ENCODE measurements at regions not wholly inside any gene's neighbourhood (a gene's known extent, or its start where the extent isn't known, plus 50 kb on each side); places are given as distances from the start of the nearest gene placed in this dataset.

DNA sequence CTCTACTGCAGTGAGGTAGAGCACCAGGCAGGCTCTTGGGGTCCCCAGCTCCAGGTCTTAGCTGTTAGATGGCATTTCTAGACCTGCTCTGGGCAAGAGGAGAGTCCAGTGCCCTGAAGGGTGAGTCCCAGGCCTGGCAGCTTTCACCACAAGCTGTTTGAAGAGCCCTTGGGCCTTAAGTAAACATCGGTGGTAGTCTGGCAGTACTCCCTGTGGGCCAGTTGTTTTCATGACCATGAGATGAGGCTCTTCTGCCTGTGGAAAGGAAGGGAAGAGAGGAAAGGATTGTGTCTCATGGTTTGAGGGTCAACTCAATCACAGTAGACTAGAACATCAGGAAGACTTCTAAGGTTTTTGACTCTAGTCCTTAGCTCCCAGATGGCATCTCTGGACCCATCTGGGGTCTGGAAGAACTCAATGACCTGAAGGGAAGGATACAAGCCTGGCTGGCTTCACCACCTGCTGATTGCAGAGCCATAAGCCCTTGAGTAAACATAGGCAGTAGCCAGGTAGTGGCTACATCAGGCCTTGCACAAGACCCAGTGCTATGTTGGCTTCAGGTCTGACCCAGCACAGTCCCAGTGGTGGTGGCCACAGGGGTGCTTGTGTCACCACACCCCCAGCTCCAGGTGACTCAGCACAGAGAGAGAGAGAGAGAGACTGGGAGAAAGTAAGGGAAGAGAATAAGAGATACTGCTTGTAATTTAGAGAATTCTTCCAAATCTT, 114.3 kb upstream of the PCSK5 start:
- TF ChIP-seq, protein P1, sequence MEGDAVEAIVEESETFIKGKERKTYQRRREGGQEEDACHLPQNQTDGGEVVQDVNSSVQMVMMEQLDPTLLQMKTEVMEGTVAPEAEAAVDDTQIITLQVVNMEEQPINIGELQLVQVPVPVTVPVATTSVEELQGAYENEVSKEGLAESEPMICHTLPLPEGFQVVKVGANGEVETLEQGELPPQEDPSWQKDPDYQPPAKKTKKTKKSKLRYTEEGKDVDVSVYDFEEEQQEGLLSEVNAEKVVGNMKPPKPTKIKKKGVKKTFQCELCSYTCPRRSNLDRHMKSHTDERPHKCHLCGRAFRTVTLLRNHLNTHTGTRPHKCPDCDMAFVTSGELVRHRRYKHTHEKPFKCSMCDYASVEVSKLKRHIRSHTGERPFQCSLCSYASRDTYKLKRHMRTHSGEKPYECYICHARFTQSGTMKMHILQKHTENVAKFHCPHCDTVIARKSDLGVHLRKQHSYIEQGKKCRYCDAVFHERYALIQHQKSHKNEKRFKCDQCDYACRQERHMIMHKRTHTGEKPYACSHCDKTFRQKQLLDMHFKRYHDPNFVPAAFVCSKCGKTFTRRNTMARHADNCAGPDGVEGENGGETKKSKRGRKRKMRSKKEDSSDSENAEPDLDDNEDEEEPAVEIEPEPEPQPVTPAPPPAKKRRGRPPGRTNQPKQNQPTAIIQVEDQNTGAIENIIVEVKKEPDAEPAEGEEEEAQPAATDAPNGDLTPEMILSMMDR (IDR thresholded peaks at IDR 0.05): no peak
- TF ChIP-seq EZH2 (IDR thresholded peaks at IDR 0.05; ENCODE audit: borderline replicate concordance, insufficient read depth, low read depth, low read length, poor library complexity, severe bottlenecking): no peak

All from B cell (primary cell).